ENCODE measurements at regions not wholly inside any gene's neighbourhood (a gene's known extent, or its start where the extent isn't known, plus 50 kb on each side); places are given as distances from the start of the nearest gene placed in this dataset.

DNA sequence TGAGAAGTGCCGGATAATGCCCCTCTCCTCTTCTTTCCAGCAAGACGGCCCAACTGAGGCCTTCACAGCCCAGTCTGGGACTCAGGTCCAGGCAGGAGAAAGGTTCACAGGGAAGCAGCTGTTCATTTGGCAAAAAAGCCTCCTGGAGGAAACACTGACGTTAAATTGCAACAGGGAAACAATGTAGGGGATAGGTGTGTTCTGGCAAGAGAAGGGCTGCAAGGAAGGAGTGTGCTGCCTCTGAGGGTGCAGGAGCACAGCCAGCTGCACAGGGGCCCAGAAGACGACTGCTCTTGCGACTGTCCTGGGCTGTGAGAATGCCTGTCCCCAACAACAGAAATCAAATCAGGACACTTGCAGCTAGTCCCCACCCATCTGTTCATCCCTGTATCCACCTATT is 70.6 kb upstream of the PMEPA1 start:
- H3K79me2 ChIP-seq (replicated peaks; ENCODE audit: insufficient read depth): no peaks in the 10 kb centered on the region
- Mint-ChIP-seq H3K27me3 (ENCODE audit: insufficient read depth, low read depth, poor library complexity) (peaks cover 6% of the 10 kb centered on the region), H3K27ac (no peak overlapping the region), H3K4me3 (no peak overlapping the region), H3K4me1 (peaks cover 4% of the 10 kb centered on the region), H3K9me3 (no peaks in the 10 kb centered on the region), H3K36me3 (ENCODE audit: low read depth) (no peaks in the 10 kb centered on the region)
- no peaks in the 10 kb centered on the region for H3K27me3 ChIP-seq (ENCODE audit: insufficient read depth)
- no peaks in the 10 kb centered on the region for H3F3A ChIP-seq (replicated peaks; ENCODE audit: low read depth)
- H3K4me2 ChIP-seq: no peak overlapping the region
- no peak overlapping the region for H2AFZ ChIP-seq
- ATAC-seq (no peak), DNase-seq (ENCODE audit: low spot score) (no peak)
- TF ChIP-seq, protein P1, sequence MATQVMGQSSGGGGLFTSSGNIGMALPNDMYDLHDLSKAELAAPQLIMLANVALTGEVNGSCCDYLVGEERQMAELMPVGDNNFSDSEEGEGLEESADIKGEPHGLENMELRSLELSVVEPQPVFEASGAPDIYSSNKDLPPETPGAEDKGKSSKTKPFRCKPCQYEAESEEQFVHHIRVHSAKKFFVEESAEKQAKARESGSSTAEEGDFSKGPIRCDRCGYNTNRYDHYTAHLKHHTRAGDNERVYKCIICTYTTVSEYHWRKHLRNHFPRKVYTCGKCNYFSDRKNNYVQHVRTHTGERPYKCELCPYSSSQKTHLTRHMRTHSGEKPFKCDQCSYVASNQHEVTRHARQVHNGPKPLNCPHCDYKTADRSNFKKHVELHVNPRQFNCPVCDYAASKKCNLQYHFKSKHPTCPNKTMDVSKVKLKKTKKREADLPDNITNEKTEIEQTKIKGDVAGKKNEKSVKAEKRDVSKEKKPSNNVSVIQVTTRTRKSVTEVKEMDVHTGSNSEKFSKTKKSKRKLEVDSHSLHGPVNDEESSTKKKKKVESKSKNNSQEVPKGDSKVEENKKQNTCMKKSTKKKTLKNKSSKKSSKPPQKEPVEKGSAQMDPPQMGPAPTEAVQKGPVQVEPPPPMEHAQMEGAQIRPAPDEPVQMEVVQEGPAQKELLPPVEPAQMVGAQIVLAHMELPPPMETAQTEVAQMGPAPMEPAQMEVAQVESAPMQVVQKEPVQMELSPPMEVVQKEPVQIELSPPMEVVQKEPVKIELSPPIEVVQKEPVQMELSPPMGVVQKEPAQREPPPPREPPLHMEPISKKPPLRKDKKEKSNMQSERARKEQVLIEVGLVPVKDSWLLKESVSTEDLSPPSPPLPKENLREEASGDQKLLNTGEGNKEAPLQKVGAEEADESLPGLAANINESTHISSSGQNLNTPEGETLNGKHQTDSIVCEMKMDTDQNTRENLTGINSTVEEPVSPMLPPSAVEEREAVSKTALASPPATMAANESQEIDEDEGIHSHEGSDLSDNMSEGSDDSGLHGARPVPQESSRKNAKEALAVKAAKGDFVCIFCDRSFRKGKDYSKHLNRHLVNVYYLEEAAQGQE (IDR thresholded peaks at IDR 0.05; ENCODE audit: unreplicated experiment): no peak
- TF ChIP-seq, protein P2, sequence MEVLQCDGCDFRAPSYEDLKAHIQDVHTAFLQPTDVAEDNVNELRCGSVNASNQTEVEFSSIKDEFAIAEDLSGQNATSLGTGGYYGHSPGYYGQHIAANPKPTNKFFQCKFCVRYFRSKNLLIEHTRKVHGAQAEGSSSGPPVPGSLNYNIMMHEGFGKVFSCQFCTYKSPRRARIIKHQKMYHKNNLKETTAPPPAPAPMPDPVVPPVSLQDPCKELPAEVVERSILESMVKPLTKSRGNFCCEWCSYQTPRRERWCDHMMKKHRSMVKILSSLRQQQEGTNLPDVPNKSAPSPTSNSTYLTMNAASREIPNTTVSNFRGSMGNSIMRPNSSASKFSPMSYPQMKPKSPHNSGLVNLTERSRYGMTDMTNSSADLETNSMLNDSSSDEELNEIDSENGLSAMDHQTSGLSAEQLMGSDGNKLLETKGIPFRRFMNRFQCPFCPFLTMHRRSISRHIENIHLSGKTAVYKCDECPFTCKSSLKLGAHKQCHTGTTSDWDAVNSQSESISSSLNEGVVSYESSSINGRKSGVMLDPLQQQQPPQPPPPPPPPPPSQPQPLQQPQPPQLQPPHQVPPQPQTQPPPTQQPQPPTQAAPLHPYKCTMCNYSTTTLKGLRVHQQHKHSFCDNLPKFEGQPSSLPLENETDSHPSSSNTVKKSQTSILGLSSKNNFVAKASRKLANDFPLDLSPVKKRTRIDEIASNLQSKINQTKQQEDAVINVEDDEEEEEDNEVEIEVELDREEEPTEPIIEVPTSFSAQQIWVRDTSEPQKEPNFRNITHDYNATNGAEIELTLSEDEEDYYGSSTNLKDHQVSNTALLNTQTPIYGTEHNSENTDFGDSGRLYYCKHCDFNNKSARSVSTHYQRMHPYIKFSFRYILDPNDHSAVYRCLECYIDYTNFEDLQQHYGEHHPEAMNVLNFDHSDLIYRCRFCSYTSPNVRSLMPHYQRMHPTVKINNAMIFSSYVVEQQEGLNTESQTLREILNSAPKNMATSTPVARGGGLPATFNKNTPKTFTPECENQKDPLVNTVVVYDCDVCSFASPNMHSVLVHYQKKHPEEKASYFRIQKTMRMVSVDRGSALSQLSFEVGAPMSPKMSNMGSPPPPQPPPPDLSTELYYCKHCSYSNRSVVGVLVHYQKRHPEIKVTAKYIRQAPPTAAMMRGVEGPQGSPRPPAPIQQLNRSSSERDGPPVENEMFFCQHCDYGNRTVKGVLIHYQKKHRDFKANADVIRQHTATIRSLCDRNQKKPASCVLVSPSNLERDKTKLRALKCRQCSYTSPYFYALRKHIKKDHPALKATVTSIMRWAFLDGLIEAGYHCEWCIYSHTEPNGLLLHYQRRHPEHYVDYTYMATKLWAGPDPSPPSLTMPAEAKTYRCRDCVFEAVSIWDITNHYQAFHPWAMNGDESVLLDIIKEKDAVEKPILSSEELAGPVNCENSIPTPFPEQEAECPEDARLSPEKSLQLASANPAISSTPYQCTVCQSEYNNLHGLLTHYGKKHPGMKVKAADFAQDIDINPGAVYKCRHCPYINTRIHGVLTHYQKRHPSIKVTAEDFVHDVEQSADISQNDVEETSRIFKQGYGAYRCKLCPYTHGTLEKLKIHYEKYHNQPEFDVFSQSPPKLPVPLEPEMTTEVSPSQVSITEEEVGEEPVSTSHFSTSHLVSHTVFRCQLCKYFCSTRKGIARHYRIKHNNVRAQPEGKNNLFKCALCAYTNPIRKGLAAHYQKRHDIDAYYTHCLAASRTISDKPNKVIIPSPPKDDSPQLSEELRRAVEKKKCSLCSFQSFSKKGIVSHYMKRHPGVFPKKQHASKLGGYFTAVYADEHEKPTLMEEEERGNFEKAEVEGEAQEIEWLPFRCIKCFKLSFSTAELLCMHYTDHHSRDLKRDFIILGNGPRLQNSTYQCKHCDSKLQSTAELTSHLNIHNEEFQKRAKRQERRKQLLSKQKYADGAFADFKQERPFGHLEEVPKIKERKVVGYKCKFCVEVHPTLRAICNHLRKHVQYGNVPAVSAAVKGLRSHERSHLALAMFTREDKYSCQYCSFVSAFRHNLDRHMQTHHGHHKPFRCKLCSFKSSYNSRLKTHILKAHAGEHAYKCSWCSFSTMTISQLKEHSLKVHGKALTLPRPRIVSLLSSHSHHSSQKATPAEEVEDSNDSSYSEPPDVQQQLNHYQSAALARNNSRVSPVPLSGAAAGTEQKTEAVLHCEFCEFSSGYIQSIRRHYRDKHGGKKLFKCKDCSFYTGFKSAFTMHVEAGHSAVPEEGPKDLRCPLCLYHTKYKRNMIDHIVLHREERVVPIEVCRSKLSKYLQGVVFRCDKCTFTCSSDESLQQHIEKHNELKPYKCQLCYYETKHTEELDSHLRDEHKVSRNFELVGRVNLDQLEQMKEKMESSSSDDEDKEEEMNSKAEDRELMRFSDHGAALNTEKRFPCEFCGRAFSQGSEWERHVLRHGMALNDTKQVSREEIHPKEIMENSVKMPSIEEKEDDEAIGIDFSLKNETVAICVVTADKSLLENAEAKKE (CRISPR knock-in tag; IDR thresholded peaks at IDR 0.05): no peak
- TF ChIP-seq STAT1 (IDR thresholded peaks at IDR 0.05; ENCODE audit: unreplicated experiment): no peak
- TF ChIP-seq, protein P3, sequence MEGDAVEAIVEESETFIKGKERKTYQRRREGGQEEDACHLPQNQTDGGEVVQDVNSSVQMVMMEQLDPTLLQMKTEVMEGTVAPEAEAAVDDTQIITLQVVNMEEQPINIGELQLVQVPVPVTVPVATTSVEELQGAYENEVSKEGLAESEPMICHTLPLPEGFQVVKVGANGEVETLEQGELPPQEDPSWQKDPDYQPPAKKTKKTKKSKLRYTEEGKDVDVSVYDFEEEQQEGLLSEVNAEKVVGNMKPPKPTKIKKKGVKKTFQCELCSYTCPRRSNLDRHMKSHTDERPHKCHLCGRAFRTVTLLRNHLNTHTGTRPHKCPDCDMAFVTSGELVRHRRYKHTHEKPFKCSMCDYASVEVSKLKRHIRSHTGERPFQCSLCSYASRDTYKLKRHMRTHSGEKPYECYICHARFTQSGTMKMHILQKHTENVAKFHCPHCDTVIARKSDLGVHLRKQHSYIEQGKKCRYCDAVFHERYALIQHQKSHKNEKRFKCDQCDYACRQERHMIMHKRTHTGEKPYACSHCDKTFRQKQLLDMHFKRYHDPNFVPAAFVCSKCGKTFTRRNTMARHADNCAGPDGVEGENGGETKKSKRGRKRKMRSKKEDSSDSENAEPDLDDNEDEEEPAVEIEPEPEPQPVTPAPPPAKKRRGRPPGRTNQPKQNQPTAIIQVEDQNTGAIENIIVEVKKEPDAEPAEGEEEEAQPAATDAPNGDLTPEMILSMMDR (conservative IDR thresholded peaks at IDR 0.05; ENCODE audit: low read depth in 2 of 2): no peak
- TF ChIP-seq CREB1 (CRISPR knock-in tag; IDR thresholded peaks at IDR 0.05; ENCODE audit: low read depth): no peak
- TF ChIP-seq EZH2 (IDR thresholded peaks at IDR 0.05; ENCODE audit: low read depth, unreplicated experiment): no peak
- TF ChIP-seq ZNF331 (CRISPR knock-in tag; IDR thresholded peaks at IDR 0.05; ENCODE audit: low read depth): no peak
- no peak for TF ChIP-seq JUNB (IDR thresholded peaks at IDR 0.05; ENCODE audit: unreplicated experiment)
- TF ChIP-seq, protein P4, sequence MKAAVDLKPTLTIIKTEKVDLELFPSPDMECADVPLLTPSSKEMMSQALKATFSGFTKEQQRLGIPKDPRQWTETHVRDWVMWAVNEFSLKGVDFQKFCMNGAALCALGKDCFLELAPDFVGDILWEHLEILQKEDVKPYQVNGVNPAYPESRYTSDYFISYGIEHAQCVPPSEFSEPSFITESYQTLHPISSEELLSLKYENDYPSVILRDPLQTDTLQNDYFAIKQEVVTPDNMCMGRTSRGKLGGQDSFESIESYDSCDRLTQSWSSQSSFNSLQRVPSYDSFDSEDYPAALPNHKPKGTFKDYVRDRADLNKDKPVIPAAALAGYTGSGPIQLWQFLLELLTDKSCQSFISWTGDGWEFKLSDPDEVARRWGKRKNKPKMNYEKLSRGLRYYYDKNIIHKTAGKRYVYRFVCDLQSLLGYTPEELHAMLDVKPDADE (IDR thresholded peaks at IDR 0.05): no peak
- no peak for TF ChIP-seq NANOG (IDR thresholded peaks at IDR 0.05; ENCODE audit: borderline replicate concordance)
- TF ChIP-seq ZNF114 (CRISPR knock-in tag; IDR thresholded peaks at IDR 0.05): no peak
- no peak for TF ChIP-seq EZH2phosphoT487 (IDR thresholded peaks at IDR 0.05; ENCODE audit: unreplicated experiment)
- no peak overlapping the region for H3K4me3 ChIP-seq
- peaks cover 6% of the 10 kb centered on the region; the same call in 1 of the 2 replicates for H3K9me2 ChIP-seq (ENCODE audit: insufficient read depth)
- H3K27ac ChIP-seq (ENCODE audit: low read depth): no peak overlapping the region
- peaks cover 5% of the 10 kb centered on the region; the same call in 1 of the 2 replicates for H3K4me1 ChIP-seq (ENCODE audit: insufficient read depth)
- H3K36me3 ChIP-seq (ENCODE audit: insufficient read depth): no peaks in the 10 kb centered on the region
- no peaks in the 10 kb centered on the region for H4K20me1 ChIP-seq (replicated peaks; ENCODE audit: insufficient read depth)
